ENCODE measurements at regions not wholly inside any gene's neighbourhood (a gene's known extent, or its start where the extent isn't known, plus 50 kb on each side); places are given as distances from the start of the nearest gene placed in this dataset.

GRCh38 chr9:79780559-79780958 lies 208.8 kb downstream of the TLE4 start:
- Histone ChIP-seq H3K4me3 (no peak overlapping the region), H3K9me3 (no peaks in the 10 kb centered on the region), H3K36me3 (no peaks in the 10 kb centered on the region), H3K27me3 (no peaks in the 10 kb centered on the region), H3K27ac (no peak overlapping the region), H3K4me1 (no peaks in the 10 kb centered on the region), H3K9ac (ENCODE audit: low read depth in 2 of 2, low read length in 2 of 2) (no peak overlapping the region)
- DNase-seq: no peak
- TF ChIP-seq CTCF (IDR thresholded peaks at IDR 0.05): no peak
- intact Hi-C loops (cut with DNase I): no loop called here

GRCh38 chr9:79779901-79780300 lies 208.1 kb downstream of the TLE4 start:
- TF ChIP-seq CTCF (IDR thresholded peaks at IDR 0.05): no peak

GRCh38 chr9:79778581-79778980 lies 206.8 kb downstream of the TLE4 start:
- no peak for DNase-seq
- no peak for TF ChIP-seq CTCF (IDR thresholded peaks at IDR 0.05)
- no peaks in the 10 kb centered on the region for H3K9me3 ChIP-seq
- H3K4me3 ChIP-seq: no peak overlapping the region
- no peaks in the 10 kb centered on the region for H3K27me3 ChIP-seq
- H3K9ac ChIP-seq (ENCODE audit: low read depth in 2 of 2, low read length in 2 of 2): no peak overlapping the region
- H3K36me3 ChIP-seq: no peaks in the 10 kb centered on the region
- no peak overlapping the region for H3K27ac ChIP-seq
- intact Hi-C loops (cut with DNase I): no loop called here
- no peaks in the 10 kb centered on the region for H3K4me1 ChIP-seq

More at GRCh38 chr9:79779901-79780300, 208.1 kb downstream of the TLE4 start:
- DNase-seq: no peak
- H3K4me1 ChIP-seq: no peaks in the 10 kb centered on the region
- H3K9ac ChIP-seq (ENCODE audit: low read depth in 2 of 2, low read length in 2 of 2): no peak overlapping the region
- intact Hi-C loops (cut with DNase I): no loop called here
- no peaks in the 10 kb centered on the region for H3K27me3 ChIP-seq
- H3K9me3 ChIP-seq: no peaks in the 10 kb centered on the region
- no peaks in the 10 kb centered on the region for H3K36me3 ChIP-seq
- no peak overlapping the region for H3K27ac ChIP-seq
- no peak overlapping the region for H3K4me3 ChIP-seq

- H3K36me3 ChIP-seq: no peaks in the 10 kb centered on the region
- H3K9ac ChIP-seq (ENCODE audit: low read depth in 2 of 2, low read length in 2 of 2): no peak overlapping the region
- no peaks in the 10 kb centered on the region for H3K9me3 ChIP-seq
- no peak for TF ChIP-seq CTCF (IDR thresholded peaks at IDR 0.05)
- H3K4me1 ChIP-seq: no peaks in the 10 kb centered on the region
- no peak overlapping the region for H3K27ac ChIP-seq
- H3K27me3 ChIP-seq: no peaks in the 10 kb centered on the region
- no peak for DNase-seq
- intact Hi-C loops (cut with DNase I): no loop called here
- H3K4me3 ChIP-seq: no peak overlapping the region
Observed at GRCh38 chr9:79776581-79776980, 204.8 kb downstream of the TLE4 start.
